SU-DHL-6 (cell line): ENCODE measurements at regions not wholly inside any gene's neighbourhood (a gene's known extent, or its start where the extent isn't known, plus 50 kb on each side); places are given as distances from the start of the nearest gene placed in this dataset.

Experiments
- EZH2phosphoT487 ChIP-seq: fragments of 200-600 bp; sonication (generic), shearing (Covaris generic); conservative IDR thresholded peaks from 2 replicates; pipeline ENCODE4 v1.6.1; 2018; ENCODE audit warnings: mild to moderate bottlenecking, antibody characterized with exemption, low read length, moderate library complexity, mixed read lengths
- TF ChIP-seq, protein P1 (sequence below): fragments of 200-600 bp; sonication (generic); IDR thresholded peaks from one replicate; pipeline ENCODE4 v1.5.1; 2017; ENCODE audit warnings: antibody characterized with exemption, mild to moderate bottlenecking, low read length, moderate library complexity; ENCODE audit not compliant: insufficient read depth, poor library complexity, severe bottlenecking

DNA sequence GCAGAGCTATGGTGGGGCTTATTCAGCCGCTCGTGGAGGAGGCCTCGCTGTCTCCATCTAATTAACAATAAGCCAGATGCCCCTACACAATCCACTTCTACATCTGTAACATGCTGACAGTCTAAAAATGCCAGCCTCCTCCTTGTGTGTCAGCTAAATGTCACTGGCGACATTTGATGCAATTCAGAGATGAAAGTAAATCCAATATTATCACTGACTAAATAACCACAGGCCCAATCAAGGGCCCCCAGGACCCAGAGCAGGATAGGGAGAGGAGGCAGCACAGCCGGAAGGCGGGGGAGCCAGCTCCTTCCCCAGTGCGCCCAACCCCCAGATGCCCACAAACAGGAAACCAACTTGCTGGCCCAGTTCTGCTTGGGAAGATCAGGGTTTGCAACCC, 76.6 kb downstream of the DMRTA2 start:
- TF ChIP-seq, protein P1, sequence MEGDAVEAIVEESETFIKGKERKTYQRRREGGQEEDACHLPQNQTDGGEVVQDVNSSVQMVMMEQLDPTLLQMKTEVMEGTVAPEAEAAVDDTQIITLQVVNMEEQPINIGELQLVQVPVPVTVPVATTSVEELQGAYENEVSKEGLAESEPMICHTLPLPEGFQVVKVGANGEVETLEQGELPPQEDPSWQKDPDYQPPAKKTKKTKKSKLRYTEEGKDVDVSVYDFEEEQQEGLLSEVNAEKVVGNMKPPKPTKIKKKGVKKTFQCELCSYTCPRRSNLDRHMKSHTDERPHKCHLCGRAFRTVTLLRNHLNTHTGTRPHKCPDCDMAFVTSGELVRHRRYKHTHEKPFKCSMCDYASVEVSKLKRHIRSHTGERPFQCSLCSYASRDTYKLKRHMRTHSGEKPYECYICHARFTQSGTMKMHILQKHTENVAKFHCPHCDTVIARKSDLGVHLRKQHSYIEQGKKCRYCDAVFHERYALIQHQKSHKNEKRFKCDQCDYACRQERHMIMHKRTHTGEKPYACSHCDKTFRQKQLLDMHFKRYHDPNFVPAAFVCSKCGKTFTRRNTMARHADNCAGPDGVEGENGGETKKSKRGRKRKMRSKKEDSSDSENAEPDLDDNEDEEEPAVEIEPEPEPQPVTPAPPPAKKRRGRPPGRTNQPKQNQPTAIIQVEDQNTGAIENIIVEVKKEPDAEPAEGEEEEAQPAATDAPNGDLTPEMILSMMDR: no peak
- no peak for TF ChIP-seq EZH2phosphoT487
